GM21619 (cell line): ENCODE measurements at regions not wholly inside any gene's neighbourhood (a gene's known extent, or its start where the extent isn't known, plus 50 kb on each side); places are given as distances from the start of the nearest gene placed in this dataset.
"Not testable (repeated sequence)": the region's sequence is repeated elsewhere in the genome, so short reads cannot be mapped to it uniquely, and the experiment has no call there.

Experiments used
- ATAC-seq: cut with Tn5 transposase; IDR thresholded peaks from one replicate; pipeline ENCODE4 v1.9.1; 2021; ENCODE audit not compliant: unreplicated experiment

DNA sequence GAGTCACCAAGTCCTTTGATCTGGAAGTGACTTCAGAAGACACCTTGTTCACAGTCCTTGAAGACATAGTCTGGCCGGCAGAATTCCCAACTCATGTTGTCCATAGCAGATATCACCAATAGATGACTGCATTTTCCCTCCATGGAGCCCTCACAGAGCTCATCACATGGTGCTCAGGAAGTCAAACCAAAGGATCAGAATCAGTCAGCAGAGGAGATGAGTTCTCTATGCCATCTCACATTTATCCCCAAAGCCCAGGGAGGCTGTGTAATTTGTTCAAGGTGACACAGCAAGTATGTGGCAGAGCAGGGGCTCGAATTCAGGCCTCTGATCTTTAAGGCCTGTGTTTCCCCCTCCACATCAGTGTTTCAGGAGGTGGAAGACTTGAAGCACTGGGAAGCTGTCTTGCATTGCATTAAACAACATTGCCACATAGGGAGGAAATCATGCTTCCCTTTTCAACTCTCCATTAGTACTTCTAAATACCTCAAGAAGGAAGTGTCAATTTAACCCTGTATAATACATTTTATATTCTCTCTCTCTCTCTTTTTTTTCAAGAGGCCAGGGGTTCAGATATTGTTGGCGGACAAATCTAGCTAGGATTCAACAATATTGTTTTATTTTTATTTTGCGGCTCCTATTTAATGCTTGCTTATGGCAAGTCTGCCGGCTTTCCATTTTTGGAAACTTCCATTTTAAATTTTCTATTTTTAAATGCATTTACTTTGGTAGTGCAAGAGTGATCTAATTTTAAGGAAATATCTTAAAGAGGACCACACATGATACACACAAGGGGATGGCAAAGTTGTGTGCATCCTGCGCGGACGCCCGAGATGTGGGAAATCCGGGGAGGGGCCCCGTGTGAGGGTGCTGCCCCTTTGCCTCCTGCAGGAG lies 61.9 kb downstream of the NPIPB5 start:
- not testable (repeated sequence) for ATAC-seq

DNA sequence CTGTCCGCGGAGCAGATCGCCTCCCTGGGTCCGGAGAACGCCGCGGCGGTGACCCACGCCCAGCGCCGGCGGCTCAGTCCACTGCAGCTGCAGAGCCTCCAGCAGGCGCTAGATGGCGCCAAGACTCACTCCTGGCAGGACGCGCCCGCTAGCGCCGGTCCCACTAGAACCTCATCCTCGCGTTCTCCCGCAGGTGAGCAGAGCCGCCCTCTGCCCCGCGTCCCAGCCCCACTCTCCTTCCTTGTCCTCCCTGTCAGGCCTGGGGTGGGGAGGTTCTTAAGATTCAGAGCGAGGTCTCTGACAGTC lies 62.5 kb downstream of the NPIPB5 start:
- not testable (repeated sequence) for ATAC-seq

DNA sequence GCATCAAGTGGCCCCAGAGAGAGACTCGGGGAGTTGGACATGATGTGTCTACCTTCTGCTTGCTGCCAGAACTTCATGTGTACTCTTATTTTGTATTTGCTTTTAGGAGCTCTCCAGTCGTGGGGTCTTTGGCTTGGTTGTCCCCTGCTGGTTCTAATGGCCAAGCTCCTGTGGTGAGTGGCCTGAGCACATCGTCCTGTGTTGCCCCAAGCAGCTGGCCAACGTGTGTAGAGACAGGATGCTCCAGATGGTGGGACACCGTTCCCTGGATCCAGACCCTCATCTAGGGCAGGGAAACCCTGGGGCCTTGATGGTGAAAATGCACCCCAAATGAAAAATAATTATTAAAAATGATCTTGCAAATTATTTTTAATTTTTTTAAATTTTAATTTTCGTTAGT lies 65.8 kb downstream of the NPIPB5 start:
- ATAC-seq, result not testable (repeated sequence)

- not testable (repeated sequence) for ATAC-seq
These were observed 72.5 kb downstream of the NPIPB5 start for GRCh38 chr16:22583195-22583594.

GRCh38 chr16:22584459-22584858 lies 73.8 kb downstream of the NPIPB5 start:
- ATAC-seq, result not testable (repeated sequence)

GRCh38 chr16:22584941-22585340 lies 74.2 kb downstream of the NPIPB5 start:
- ATAC-seq, result not testable (repeated sequence)

- not testable (repeated sequence) for ATAC-seq
These were observed 74.7 kb downstream of the NPIPB5 start for GRCh38 chr16:22585431-22585830.

DNA sequence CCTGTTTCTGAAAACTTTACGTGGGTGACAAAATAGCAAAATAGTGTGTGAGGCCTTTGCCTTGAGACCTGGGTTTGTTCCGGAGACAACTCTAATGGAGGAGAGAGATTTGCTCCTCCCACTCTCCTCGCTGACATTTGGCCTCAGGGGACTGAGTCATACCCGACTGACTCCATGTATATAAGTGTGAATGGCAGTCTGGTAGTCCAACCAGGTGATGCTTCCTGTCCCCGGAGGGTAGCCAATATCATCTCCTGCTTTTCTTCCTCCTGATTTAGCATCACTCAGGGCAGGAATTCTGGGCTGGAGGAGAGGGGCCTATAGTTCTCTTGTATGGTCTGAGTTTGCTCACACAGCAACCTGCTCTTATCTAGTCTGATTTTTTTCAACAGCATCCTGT lies 76.0 kb downstream of the NPIPB5 start:
- ATAC-seq, result not testable (repeated sequence)

GRCh38 chr16:22589757-22590156 lies 79.1 kb downstream of the NPIPB5 start:
- ATAC-seq, result not testable (repeated sequence)

GRCh38 chr16:22596445-22597045 lies 85.9 kb downstream of the NPIPB5 start:
- not testable (repeated sequence) for ATAC-seq

GRCh38 chr16:22603744-22604143 lies 93.1 kb downstream of the NPIPB5 start:
- ATAC-seq, result not testable (repeated sequence)

GRCh38 chr16:22606619-22607018 lies 95.9 kb downstream of the NPIPB5 start:
- ATAC-seq, result peak; percentile 72

GRCh38 chr16:22609798-22610197 lies 99.1 kb downstream of the NPIPB5 start:
- not testable (repeated sequence) for ATAC-seq

DNA sequence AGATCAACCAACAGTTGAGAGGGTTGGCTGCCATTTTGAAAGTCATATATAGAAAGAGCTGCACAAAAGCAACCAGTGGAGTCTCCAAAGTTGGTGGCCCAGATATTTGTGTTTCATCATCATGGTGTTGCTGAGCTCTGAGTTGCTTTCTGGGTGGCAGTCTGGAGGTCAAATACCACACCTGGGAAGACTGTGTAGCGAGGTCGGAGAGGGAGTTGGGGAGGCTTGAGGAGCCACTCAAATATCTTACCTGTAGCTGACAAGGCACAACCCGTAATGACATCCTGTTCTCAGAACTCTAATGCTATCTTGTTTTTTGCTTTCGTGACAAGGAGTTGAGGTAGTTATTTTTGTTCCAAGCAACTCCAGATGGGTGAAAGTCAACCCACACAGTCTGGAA lies 100.4 kb downstream of the NPIPB5 start:
- not testable (repeated sequence) for ATAC-seq

- ATAC-seq, result no peak
These were observed 103.7 kb downstream of the NPIPB5 start for GRCh38 chr16:22614271-22614947.

- no peak for ATAC-seq
These were observed 108.2 kb downstream of the NPIPB5 start for GRCh38 chr16:22618842-22619241.

DNA sequence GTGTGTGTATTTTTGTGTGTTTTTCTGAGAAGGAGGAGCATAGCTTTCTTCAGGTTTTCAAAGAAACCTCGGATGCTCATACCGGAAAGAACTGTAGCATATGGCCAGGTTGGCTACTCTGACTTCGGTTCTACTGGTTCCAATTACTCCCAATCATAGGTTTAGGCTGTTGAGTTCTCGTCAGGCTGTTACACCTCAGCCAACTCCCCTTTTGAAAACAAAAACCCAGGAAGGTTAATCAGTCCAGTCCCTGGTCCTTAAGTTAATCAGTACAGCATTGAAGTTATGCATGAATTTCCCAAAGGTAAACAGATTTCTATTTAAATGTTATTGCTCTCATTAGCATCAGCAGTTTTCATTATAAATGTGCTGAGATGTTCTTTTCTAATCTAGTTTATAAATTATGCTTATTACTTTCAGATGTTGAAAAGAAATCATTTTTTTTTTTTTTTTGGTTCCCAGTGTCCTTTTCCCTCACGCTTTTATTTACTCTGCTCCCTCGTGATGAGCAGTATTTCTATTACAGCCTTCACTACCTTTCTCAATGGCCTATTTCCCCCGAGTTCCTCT lies 111.0 kb downstream of the NPIPB5 start:
- no peak for ATAC-seq

DNA sequence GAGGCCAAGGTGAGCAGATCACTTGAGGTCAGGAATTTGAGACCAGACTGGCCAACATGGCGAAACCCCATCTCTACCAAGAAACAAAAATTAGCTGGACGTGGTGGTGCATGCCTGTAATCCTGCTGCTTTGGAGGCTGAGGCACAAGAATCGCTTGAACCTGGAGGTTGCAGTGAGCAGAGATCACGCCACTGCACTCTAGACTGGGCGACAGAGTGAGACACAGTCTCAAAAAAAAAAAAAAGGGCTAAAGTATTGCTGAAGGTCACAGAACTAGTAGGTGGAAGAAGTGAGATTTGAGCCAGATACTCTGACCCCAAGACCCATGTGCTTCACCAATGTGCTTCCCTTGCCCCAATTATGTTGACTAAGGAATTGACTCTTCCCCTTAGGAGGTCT lies 112.0 kb downstream of the NPIPB5 start:
- ATAC-seq, result no peak

DNA sequence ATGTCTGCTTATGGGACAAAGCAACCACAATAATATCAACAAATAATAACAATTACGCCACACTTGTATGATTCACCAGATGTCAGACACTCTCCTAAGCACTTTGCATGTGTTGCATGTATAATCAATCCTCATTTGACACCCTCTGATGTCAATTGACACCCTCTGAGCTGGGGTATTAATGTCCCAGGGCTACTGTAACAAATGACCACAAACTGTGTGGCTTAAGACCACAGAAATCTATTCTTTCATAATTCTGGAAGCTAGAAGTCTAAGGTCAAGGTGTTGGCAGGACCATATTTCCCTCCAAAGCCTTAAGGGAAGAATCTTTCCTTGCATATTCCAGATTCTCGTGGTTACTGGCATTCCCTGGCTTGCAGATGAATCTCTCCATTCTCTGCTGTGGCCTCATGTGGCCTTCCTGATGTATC lies 112.7 kb downstream of the NPIPB5 start:
- ATAC-seq, result no peak

GRCh38 chr16:22624038-22624799 lies 113.5 kb downstream of the NPIPB5 start:
- no peak for ATAC-seq
